Spleen (tissue), 11 donors: ENCODE measurements at regions not wholly inside any gene's neighbourhood (a gene's known extent, or its start where the extent isn't known, plus 50 kb on each side); places are given as distances from the start of the nearest gene placed in this dataset.

Source experiments
- DNase-seq: peaks from one replicate; pipeline ENCODE4 v3.0.0-alpha.2; 2020
- H3K27ac ChIP-seq, 8 donors: fragments of 200-600 bp; sonication (generic) in 7 of 8; 1 replicate in 4 of 8; 2 replicates in 4 of 8; pipeline versions ENCODE4 v1.5.0 to v1.8.0; 2016 to 2021; ENCODE audit warnings: inconsistent platforms in 4 of 8, mild to moderate bottlenecking in 4 of 8, moderate library complexity in 1 of 8
- H3K27me3 ChIP-seq, 7 donors: fragments of 200-600 bp; sonication (generic) in 6 of 7; replicated peaks in 1 of 7; 1 replicate in 4 of 7; 2 replicates in 3 of 7; pipeline versions ENCODE4 v1.5.0 to v1.8.0; 2016 to 2021; ENCODE audit warnings: inconsistent platforms in 3 of 7, mild to moderate bottlenecking in 1 of 7
- H3K36me3 ChIP-seq, 6 donors: fragments of 200-600 bp; sonication (generic) in 5 of 6; 1 replicate in 4 of 6; 2 replicates in 2 of 6; pipeline versions ENCODE4 v1.5.0 to v1.8.0; 2016 to 2021; ENCODE audit warnings: inconsistent platforms in 2 of 6
- H3K4me1 ChIP-seq, 6 donors: fragments of 200-600 bp; sonication (generic) in 5 of 6; 1 replicate in 3 of 6; 2 replicates in 3 of 6; pipeline versions ENCODE4 v1.5.0 to v1.8.0; 2016 to 2021; ENCODE audit warnings: inconsistent platforms in 3 of 6
- H3K4me3 ChIP-seq, 8 donors: fragments of 200-600 bp; sonication (generic) in 7 of 8; 1 replicate in 4 of 8; 2 replicates in 4 of 8; pipeline versions ENCODE4 v1.5.0 to v1.8.0; 2016 to 2021; ENCODE audit warnings: inconsistent platforms in 4 of 8, mild to moderate bottlenecking in 4 of 8, moderate library complexity in 2 of 8
- H3K9me3 ChIP-seq, 8 donors: fragments of 200-600 bp; sonication (generic) in 7 of 8; 1 replicate in 4 of 8; 2 replicates in 4 of 8; pipeline versions ENCODE4 v1.5.0 to v1.8.0; 2016 to 2021; ENCODE audit warnings: inconsistent platforms in 4 of 8
- CTCF ChIP-seq, 11 experiments: fragments of 200-600 bp in 7 of 11; fragments of 450-650 bp in 4 of 11; sonication (generic) in 4 of 11; IDR thresholded peaks in 8 of 11; conservative IDR thresholded peaks in 3 of 11; 1 replicate in 7 of 11; 2 replicates in 4 of 11; pipeline versions ENCODE4 v1.4.0 to v1.8.0; 2016 to 2021; ENCODE audit warnings: antibody characterized with exemption in 11 of 11, inconsistent platforms in 4 of 11, mild to moderate bottlenecking in 1 of 11
- POLR2A ChIP-seq, 3 donors: fragments of 450-650 bp; IDR thresholded peaks; one replicate each; pipeline ENCODE4 v1.5.1; 2017; ENCODE audit warnings: antibody characterized with exemption in 3 of 3, mild to moderate bottlenecking in 1 of 3
- POLR2AphosphoS5 ChIP-seq, 3 donors: sonication (generic); formaldehyde crosslinking; IDR thresholded peaks; one replicate each; pipeline ENCODE4 v1.5.1; 2017; ENCODE audit warnings: antibody characterized with exemption in 3 of 3
- whole genome bisulfite sequencing, 5 donors: extraction: QIAGEN DNeasy Blood & Tissue Kit in 3 of 5; methylation state at CpG; one replicate each; pipeline versions ENCODE4 v1.1.5 to v1.1.7; 2013 to 2018; 5-methylcytosine and 5-hydroxymethylcytosine counted together
- intact Hi-C: fragments of 100-400 bp; cut with DNase I; formaldehyde crosslinking; loops from one replicate; pipeline ENCODE4 v1.15.0; 2023; ENCODE audit warnings: low total_unique reads
- donor health status: healthy with polysubstance abuse.
- donor health status: DM: no; HTN: no; CAD: no; lungs with moderate emphysema.
- donor health status: DM: no; HTN: no; CAD: no.
- donor health status: Bipolar disorder and iron deficiency.
- donor health status: healthy.
- donor health status: DM: no; HTN: no; CAD: no.
- donor health status: DM: yes; HTN: yes; CAD: no.

- 54 to 73% (median 65%) methylated on average over 10 of the region's 10 CpGs for WGBS, 5 donors
- H3K27me3 ChIP-seq: no peaks in the 10 kb centered on the region
- no peak for TF ChIP-seq POLR2A (IDR thresholded peaks at IDR 0.05)
- no peak for TF ChIP-seq POLR2AphosphoS5 (IDR thresholded peaks at IDR 0.05)
- no peak for TF ChIP-seq CTCF (IDR thresholded peaks at IDR 0.05 in 8 of 11, conservative IDR thresholded peaks at IDR 0.05 in 3 of 11)
- intact Hi-C loops: loop anchor here (5.0 to 10.0 kb wide), 2 partner anchors 197 to 459 kb away; no protein-coding TSS in a partner anchor
- H3K27ac ChIP-seq: peak overlapping the region in 7 of 8 donors; percentile 39 to 77 (median 66)
- no peak overlapping the region for H3K4me3 ChIP-seq
- H3K9me3 ChIP-seq: no peaks in the 10 kb centered on the region
- no peaks in the 10 kb centered on the region for H3K36me3 ChIP-seq
- H3K4me1 ChIP-seq: peaks cover 0 to 32% (median 22%) of the 10 kb centered on the region in 6 donors
- no peak for DNase-seq
Measured at GRCh38 chr17:68777856-68778694, 176.9 kb upstream of the FAM20A start.

- TF ChIP-seq POLR2A (IDR thresholded peaks at IDR 0.05) (no peak), CTCF (IDR thresholded peaks at IDR 0.05 in 8 of 11, conservative IDR thresholded peaks at IDR 0.05 in 3 of 11) (peak; percentile 29 to 83 (median 70))
- H3K4me3 ChIP-seq: no peak overlapping the region
Measured at GRCh38 chr17:68777243-68777855, 176.2 kb upstream of the FAM20A start.

GRCh38 chr17:68776451-68776850 is 175.3 kb upstream of the FAM20A start:
- no peaks in the 10 kb centered on the region for H3K27me3 ChIP-seq
- no peak for DNase-seq
- peaks cover 0 to 41% (median 26%) of the 10 kb centered on the region in 6 donors for H3K4me1 ChIP-seq
- H3K36me3 ChIP-seq: no peaks in the 10 kb centered on the region
- H3K4me3 ChIP-seq: no peak overlapping the region
- WGBS, 5 donors: 91 to 97% (median 94%) methylated on average over 3 of the region's 3 CpGs
- intact Hi-C loops: loop anchor here (5.0 to 10.0 kb wide), 2 partner anchors 198 to 461 kb away; no protein-coding TSS in a partner anchor
- peak overlapping the region in 6 of 8 donors; percentile 56 to 77 (median 68) for H3K27ac ChIP-seq
- TF ChIP-seq CTCF (IDR thresholded peaks at IDR 0.05 in 8 of 11, conservative IDR thresholded peaks at IDR 0.05 in 3 of 11) (no peak), POLR2A (IDR thresholded peaks at IDR 0.05) (no peak), POLR2AphosphoS5 (IDR thresholded peaks at IDR 0.05) (no peak)
- H3K9me3 ChIP-seq: no peaks in the 10 kb centered on the region

More at GRCh38 chr17:68777243-68777855, 176.2 kb upstream of the FAM20A start:
- intact Hi-C loops: loop anchor here (5.0 to 10.0 kb wide), 2 partner anchors 197 to 460 kb away; no protein-coding TSS in a partner anchor
- Histone ChIP-seq H3K4me1 (peaks cover 0 to 36% (median 23%) of the 10 kb centered on the region in 6 donors), H3K27ac (peak overlapping the region in 7 of 8 donors; percentile 39 to 77 (median 66)), H3K9me3 (no peaks in the 10 kb centered on the region), H3K27me3 (no peaks in the 10 kb centered on the region), H3K36me3 (no peaks in the 10 kb centered on the region)
- DNase-seq: no peak
- WGBS, 5 donors: 41 to 57% (median 48%) methylated on average over 5 of the region's 5 CpGs

- H3K4me3 ChIP-seq: no peak overlapping the region
- no peak for TF ChIP-seq POLR2A (IDR thresholded peaks at IDR 0.05)
- TF ChIP-seq POLR2AphosphoS5 (IDR thresholded peaks at IDR 0.05): no peak
- no peak for TF ChIP-seq CTCF (IDR thresholded peaks at IDR 0.05 in 8 of 11, conservative IDR thresholded peaks at IDR 0.05 in 3 of 11)
- intact Hi-C loops: loop anchor here (5.0 to 10.0 kb wide), 2 partner anchors 199 to 461 kb away; no protein-coding TSS in a partner anchor
- no peak for DNase-seq
- peaks cover 0 to 41% (median 26%) of the 10 kb centered on the region in 6 donors for H3K4me1 ChIP-seq
- no peaks in the 10 kb centered on the region for H3K9me3 ChIP-seq
- no peaks in the 10 kb centered on the region for H3K36me3 ChIP-seq
- 86 to 95% (median 90%) methylated on average over 2 of the region's 2 CpGs for WGBS, 5 donors
- no peaks in the 10 kb centered on the region for H3K27me3 ChIP-seq
- H3K27ac ChIP-seq: peak overlapping the region in 4 of 8 donors; percentile 41 to 77 (median 69)
Measured at GRCh38 chr17:68775969-68776368, 174.8 kb upstream of the FAM20A start.
